Left hindlimb (tissue), 1 donor: ENCODE measurements at regions not wholly inside any gene's neighbourhood (a gene's known extent, or its start where the extent isn't known, plus 50 kb on each side); places are given as distances from the start of the nearest gene placed in this dataset.
"Not testable (repeated sequence)": the region's sequence is repeated elsewhere in the genome, so short reads cannot be mapped to it uniquely, and the experiment has no call there.

Experiments
- DNase-seq: peaks from one replicate; pipeline ENCODE4 v3.0.0-alpha.2; 2018

DNA sequence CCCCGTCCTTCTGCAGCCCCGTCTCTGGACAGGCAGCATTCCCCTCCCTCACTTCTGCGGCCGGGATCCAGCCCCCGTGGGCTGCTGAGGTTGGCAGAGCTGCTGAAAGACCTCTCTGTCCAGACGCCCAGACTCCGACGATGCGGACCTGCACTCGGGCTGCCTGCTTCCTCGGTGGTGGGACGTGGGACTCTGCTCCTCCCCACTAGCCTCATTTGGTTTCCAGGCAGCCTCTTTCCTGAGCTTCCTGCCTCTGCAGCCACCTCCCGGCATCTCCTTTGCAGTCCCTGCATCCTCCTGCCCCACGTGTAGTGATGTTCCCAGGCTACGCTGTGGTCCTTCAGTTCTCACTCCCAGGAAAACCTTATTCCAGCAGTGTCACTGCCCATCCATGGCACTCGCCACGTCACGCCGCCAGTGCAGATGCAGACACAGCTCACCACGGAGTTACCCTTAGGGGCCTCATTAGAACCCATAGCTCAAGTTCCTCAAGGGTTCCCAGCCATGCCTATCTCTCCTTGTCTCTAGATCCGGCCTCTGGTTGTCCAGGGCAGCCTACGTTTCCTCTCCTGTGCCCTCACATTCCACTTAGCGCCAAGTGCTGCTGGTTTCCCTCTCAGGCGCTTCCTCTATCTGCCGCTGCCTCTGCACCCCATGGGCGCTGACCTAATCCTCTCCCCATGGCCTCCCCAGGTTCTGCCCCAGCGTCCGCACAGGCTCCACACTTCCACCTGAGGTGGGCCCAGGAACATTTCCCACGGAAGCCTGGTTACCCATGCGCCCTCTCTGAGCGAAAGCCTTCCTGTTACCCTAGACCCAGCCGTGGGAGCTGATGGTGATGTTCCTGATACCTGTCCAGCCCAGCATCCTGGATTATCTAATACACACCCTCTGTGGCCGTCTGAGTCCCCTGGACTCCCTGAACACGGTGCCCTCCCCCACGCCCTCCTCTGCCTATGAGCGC lies 318.3 kb upstream of the MYT1L start:
- no peak for DNase-seq

DNA sequence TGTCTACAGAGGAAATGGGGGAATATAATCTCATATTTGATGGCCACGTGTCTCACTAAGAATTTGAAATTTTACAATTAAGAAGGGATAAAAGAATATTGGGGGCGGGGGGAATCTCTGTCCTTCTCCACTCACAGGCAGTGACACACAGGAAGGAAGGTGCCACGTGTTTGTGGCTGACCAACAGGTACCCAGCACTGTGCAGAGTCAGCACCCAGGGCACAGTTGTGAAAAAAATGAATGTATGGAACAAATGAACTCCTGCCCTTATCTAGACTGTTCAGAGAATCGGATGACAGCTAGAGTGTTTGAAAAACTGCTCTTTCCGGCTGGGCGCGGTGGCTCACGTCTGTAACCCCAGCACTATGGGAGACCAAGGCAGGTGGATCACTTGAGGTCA lies 317.0 kb upstream of the MYT1L start:
- DNase-seq: no peak

DNA sequence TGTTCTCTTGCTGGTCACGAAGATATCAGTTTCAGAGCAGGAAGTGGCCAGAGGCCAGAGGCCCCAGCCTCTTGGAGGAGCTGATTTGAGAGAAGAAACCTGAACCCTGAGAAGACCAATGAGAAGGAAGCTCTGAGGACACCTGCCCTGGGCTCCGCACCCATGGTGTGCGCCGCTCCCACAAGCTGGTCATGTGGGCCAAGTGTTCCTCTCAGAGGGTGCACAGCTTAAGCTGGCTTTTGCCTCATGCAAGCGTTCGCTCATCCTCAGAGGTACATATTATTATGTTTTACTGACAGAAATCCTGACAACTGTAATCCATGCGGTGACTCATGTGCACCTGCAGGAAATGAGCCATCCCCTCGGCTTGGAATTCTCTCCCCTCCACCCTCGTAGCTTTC lies 316.1 kb upstream of the MYT1L start:
- no peak for DNase-seq

- DNase-seq: no peak
Observed at GRCh38 chr2:2646433-2647051, 315.5 kb upstream of the MYT1L start.

- DNase-seq: no peak
Observed at GRCh38 chr2:2645162-2645855, 314.2 kb upstream of the MYT1L start.

DNA sequence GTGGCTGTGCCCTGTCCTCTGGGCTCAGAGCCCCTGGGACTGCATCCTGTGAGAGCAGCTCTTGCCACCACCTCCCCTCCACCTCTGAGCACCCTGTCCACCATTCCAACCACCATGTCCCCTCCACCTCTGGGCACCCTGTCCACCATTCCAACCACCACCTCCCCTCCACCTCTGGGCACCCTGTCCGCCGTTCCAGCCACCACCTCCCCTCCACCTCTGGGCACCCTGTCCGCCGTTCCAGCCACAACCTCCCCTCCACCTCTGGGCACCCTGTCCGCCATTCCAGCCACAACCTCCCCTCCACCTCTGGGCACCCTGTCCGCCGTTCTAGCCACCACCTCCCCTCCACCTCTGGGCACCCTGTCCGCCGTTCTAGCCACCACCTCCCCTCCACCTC lies 313.7 kb upstream of the MYT1L start:
- DNase-seq: not testable (repeated sequence)

GRCh38 chr2:2644040-2644439 lies 313.0 kb upstream of the MYT1L start:
- no peak for DNase-seq

DNA sequence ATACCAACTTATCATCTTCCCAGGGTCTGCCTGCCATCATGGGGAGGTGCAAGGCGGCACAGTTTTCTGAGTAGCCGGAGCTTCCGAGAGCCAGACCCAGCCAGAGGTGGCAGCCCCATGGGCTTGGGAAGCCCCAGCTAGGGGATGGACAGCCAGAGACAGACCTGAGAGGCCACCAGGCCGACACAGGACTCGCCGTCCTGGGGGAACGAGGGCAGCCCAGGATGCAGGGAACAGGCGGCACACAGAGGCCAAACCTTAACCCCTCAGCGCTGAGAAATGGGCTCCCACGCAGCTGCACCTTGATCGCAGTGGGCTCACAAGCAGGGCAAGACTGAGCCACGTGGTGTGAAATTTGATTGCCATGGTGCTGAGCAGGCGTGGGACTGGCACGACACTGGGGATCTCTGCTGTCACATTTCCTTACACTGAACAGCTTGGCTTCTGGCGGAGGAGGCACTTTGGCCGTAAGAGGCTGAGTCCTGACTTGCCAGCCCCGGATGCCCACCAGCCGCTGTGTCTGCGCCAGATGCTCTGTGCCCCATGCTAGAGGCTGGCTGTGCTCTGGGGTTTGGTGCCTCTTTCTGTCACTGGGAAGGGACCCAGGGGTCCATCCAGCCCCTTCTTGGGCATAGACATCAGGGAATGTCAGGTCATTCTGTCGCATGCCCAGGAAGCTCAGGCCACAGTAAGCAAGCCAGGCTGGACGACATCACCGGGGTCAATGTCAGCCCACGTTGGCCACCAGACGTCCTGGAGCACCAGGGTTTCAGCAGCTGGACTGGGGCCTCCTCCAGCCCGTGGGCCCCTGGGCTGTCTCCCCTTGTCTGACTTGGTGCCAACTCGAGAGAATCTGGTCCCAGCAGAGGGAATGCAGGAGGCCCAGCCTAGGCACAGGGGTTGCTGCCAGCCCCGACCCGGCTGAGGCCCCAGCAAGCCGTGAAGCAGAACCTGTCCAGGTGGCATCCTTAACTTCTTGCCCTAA lies 312.1 kb upstream of the MYT1L start:
- no peak for DNase-seq

GRCh38 chr2:2641541-2642410 lies 310.7 kb upstream of the MYT1L start:
- DNase-seq: no peak

DNA sequence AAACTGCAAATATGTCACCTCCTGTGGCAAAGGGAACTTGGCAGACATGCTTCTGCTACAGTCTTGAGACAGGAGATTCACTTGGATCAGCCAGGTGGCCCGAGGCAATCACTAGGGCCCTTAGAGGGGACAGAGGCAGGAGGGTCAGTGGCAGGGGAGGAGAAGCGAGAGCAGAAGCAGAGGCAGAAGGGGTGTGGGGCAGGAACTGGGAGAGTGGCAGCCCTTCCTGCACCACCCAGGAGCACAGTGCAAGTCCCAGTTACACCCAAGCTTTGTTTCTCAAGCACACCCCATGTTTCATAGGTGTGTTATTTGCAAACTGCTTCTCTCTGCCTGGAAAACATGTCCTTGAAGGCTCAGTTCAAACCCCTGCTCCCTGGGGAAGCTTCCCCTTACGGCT lies 309.7 kb upstream of the MYT1L start:
- DNase-seq: no peak

DNA sequence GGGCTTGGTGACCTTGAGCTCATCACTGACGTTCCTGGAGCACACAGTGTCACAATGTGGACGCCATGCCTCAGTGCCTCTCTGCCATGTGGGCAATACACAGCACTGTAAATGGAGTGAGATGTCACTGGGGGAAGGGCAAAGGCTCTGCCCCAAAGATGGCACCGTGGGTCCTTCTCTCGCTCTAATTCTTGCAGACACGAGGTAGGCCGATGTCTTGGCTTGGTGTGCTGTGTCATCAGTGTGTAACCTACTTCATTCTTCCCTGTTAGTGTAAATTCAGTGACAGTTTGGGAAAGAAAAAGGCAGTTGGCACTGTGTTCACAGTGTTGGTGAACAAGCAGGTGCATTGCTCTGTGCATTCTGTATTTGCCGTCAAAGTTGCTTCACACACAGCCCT lies 309.3 kb upstream of the MYT1L start:
- no peak for DNase-seq

GRCh38 chr2:2639251-2640139 lies 308.4 kb upstream of the MYT1L start:
- DNase-seq: no peak

DNA sequence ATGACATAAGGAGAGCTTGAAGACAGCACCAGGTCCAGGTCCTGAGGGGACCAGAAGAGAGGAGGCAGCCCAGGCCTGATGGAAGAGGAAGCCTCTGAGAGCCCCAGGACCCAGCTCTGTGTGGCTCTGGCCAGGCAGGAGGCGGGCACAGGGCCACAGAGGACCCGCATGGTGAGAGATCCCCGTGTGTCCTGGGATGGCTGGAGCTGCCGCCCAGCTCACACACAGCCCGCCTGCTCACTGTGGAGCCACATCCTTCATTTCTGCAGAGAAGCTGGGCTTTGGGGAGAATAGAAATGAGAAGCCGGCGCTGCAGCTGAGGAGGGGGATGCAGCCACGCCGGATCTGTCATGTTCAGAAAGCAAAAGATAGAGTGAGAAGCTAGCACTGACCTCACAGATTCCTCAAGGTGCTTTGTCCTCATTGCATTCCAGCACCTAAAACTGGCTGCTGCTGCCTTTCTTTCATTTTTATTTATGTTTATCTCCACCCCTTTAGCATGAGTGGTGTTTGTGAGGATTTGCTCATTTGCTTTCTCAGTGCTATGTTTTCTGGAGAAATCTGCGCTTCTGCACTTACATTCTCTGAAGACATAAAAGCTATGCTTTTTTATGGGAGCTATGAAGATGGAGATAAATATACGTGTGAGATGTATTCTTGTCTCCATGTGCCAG lies 307.6 kb upstream of the MYT1L start:
- no peak for DNase-seq

- DNase-seq: no peak
Observed at GRCh38 chr2:2636813-2637212, 305.7 kb upstream of the MYT1L start.

- DNase-seq: no peak
Observed at GRCh38 chr2:2635025-2635528, 304.0 kb upstream of the MYT1L start.

DNA sequence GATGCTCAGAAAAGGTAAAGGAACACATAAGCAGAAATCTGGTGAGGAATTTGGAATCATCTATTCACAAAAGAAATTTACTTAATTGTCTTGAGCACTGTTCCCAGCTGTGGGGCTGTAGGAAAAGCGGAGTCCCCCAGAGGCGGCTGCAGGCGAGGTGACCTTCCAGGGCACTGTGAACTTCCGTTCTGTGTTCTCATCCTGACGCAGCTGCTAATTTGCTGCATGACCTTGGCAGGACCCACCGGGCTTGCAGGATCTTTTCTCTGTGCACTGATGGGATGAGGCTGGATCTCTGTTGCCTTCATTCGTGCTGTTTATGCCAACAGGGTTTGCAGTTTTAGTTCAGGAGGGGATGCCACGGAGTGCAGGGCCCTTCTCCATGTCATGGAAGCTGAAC lies 301.9 kb upstream of the MYT1L start:
- DNase-seq: no peak

GRCh38 chr2:2623939-2624338 lies 292.9 kb upstream of the MYT1L start:
- DNase-seq: no peak

- DNase-seq: no peak
Observed at GRCh38 chr2:2621855-2622254, 290.8 kb upstream of the MYT1L start.

DNA sequence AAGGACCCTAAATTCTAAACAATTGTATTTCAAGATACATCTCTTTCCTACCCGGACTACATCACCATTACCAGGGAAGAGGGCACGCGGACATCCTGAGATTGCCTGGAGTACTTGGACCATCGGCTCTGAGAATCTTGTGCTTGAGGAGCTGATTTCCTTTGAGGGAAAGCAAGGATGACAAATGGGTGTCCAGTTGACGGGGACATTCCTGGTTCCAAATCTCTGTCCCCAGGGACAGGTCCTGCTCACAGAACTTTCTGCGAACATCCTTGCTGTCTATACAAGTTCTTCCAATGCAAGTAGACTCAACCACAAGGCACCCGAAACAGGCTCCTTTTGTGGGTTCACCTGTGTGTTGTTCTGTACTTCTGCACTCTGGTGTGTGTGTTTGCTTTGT lies 289.5 kb upstream of the MYT1L start:
- DNase-seq: no peak

DNA sequence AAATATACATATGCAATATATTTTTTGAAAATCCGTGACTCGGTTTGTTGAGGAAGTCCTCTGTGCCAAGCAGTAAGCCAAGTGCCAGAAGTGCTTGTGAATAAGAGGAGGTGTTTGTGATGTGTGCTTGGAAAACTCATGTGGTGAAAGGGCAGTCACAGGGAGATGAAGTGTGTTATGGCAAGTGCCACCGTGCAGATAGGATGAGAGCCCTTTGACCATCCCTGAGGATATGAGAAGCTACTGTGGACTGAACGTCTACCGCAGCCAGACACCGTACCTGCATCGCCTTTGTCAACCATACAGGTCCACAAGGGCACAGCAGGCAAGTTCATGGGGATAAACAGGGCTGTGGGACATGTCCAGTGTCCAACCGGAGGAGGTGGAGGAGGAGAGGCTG lies 288.9 kb upstream of the MYT1L start:
- DNase-seq: no peak
